NCI-H1694 treated with DMSO at 0.1 percent for 48 hours (cell line): ENCODE measurements at regions not wholly inside any gene's neighbourhood (a gene's known extent, or its start where the extent isn't known, plus 50 kb on each side); places are given as distances from the start of the nearest gene placed in this dataset.

Experiments
- DNase-seq: peaks from one replicate; lab custom pipeline; 2025; lab: John Stamatoyannopoulos, UW

GRCh38 chr12:100741084-100741711 is 53.4 kb upstream of the ANO4 start:
- DNase-seq, result peak; percentile 14

GRCh38 chr12:100743060-100743459 is 51.5 kb upstream of the ANO4 start:
- DNase-seq, result no peak
